AG09309 (cell line): ENCODE measurements at regions not wholly inside any gene's neighbourhood (a gene's known extent, or its start where the extent isn't known, plus 50 kb on each side); places are given as distances from the start of the nearest gene placed in this dataset.
A peak's percentile ranks its signal among the peaks of the same experiment; 100 is the strongest.

Experiments used
- DNase-seq: peaks from one replicate; pipeline ENCODE4 v3.0.0-alpha.2; 2010; ENCODE audit warnings: low read depth
- H3K4me3 ChIP-seq: 2 replicates; pipeline ENCODE4 v1.5.1; 2011; ENCODE audit warnings: mild to moderate bottlenecking, low read depth, low read length, moderate library complexity; ENCODE audit not compliant: control insufficient read depth
- CTCF ChIP-seq: IDR thresholded peaks from 2 replicates; pipeline ENCODE4 v1.5.1; 2011; ENCODE audit warnings: mild to moderate bottlenecking, low read depth, low read length, inconsistent platforms; ENCODE audit not compliant: insufficient read depth, control insufficient read depth; ENCODE audit errors: missing control alignments

GRCh38 chr2:22901471-22902179 lies 483.4 kb upstream of the KLHL29 start:
- no peak for TF ChIP-seq CTCF
- no peak for DNase-seq
- H3K4me3 ChIP-seq = no peak overlapping the region

GRCh38 chr2:22902180-22902550 lies 482.8 kb upstream of the KLHL29 start:
- no peak for DNase-seq
- no peak overlapping the region for H3K4me3 ChIP-seq
- TF ChIP-seq CTCF = no peak

- H3K4me3 ChIP-seq = no peak overlapping the region
- TF ChIP-seq CTCF = no peak
- no peak for DNase-seq
Measured at GRCh38 chr2:22902662-22903165, 482.3 kb upstream of the KLHL29 start.

GRCh38 chr2:22903616-22904015 lies 481.4 kb upstream of the KLHL29 start:
- no peak for DNase-seq
- H3K4me3 ChIP-seq = no peak overlapping the region
- TF ChIP-seq CTCF = no peak

- no peak overlapping the region for H3K4me3 ChIP-seq
- peak; percentile 3 for TF ChIP-seq CTCF
- DNase-seq = no peak
Measured at GRCh38 chr2:22904126-22904684, 480.8 kb upstream of the KLHL29 start.

GRCh38 chr2:22907330-22907729 lies 477.6 kb upstream of the KLHL29 start:
- DNase-seq = no peak
- TF ChIP-seq CTCF = no peak
- no peak overlapping the region for H3K4me3 ChIP-seq
